HG03378 (cell line): ENCODE measurements at regions not wholly inside any gene's neighbourhood (a gene's known extent, or its start where the extent isn't known, plus 50 kb on each side); places are given as distances from the start of the nearest gene placed in this dataset.

ENCODE experiments used
- ATAC-seq: cut with Tn5 transposase; IDR thresholded peaks from one replicate; pipeline ENCODE4 v1.9.1; 2021; ENCODE audit warnings: mild to moderate bottlenecking, moderate library complexity; ENCODE audit not compliant: unreplicated experiment

GRCh38 chr2:43171789-43172188 is 54.6 kb downstream of the ZFP36L2 start:
- no peak for ATAC-seq

GRCh38 chr2:43170405-43171105 is 55.9 kb downstream of the ZFP36L2 start:
- no peak for ATAC-seq

GRCh38 chr2:43169987-43170386 is 56.4 kb downstream of the ZFP36L2 start:
- no peak for ATAC-seq

- ATAC-seq = peak; percentile 45
These were observed 57.1 kb downstream of the ZFP36L2 start for GRCh38 chr2:43169099-43169945.

GRCh38 chr2:43168016-43168369 is 58.4 kb downstream of the ZFP36L2 start:
- no peak for ATAC-seq

- no peak for ATAC-seq
These were observed 60.9 kb downstream of the ZFP36L2 start for GRCh38 chr2:43165378-43166069.

- no peak for ATAC-seq
These were observed 61.7 kb downstream of the ZFP36L2 start for GRCh38 chr2:43164686-43165085.

GRCh38 chr2:43163584-43164270 is 62.7 kb downstream of the ZFP36L2 start:
- ATAC-seq = no peak

- ATAC-seq = no peak
These were observed 64.0 kb downstream of the ZFP36L2 start for GRCh38 chr2:43162511-43162776.

- no peak for ATAC-seq
These were observed 64.5 kb downstream of the ZFP36L2 start for GRCh38 chr2:43161650-43162510.

GRCh38 chr2:43160778-43161177 is 65.6 kb downstream of the ZFP36L2 start:
- no peak for ATAC-seq

- ATAC-seq = no peak
These were observed 66.6 kb downstream of the ZFP36L2 start for GRCh38 chr2:43159797-43160196.

GRCh38 chr2:43158259-43158880 is 68.0 kb downstream of the ZFP36L2 start:
- ATAC-seq = peak; percentile 15

- ATAC-seq = no peak
These were observed 68.7 kb downstream of the ZFP36L2 start for GRCh38 chr2:43157506-43158246.

GRCh38 chr2:43155851-43156411 is 70.5 kb downstream of the ZFP36L2 start:
- no peak for ATAC-seq

- ATAC-seq = no peak
These were observed 71.7 kb downstream of the ZFP36L2 start for GRCh38 chr2:43154685-43155084.

- no peak for ATAC-seq
These were observed 73.4 kb downstream of the ZFP36L2 start for GRCh38 chr2:43152741-43153647.

GRCh38 chr2:43152186-43152585 is 74.2 kb downstream of the ZFP36L2 start:
- ATAC-seq = no peak
